Thyroid gland (tissue), 4 donors: ENCODE measurements at regions not wholly inside any gene's neighbourhood (a gene's known extent, or its start where the extent isn't known, plus 50 kb on each side); places are given as distances from the start of the nearest gene placed in this dataset.

Experiments used
- DNase-seq, 2 donors: peaks; one replicate each; pipeline ENCODE4 v3.0.0-alpha.2; 2019
- H3K27ac ChIP-seq, 3 donors: fragments of 200-600 bp; sonication (generic); 1 replicate in 2 of 3; 2 replicates in 1 of 3; pipeline ENCODE4 v1.5.1; 2016 to 2019; ENCODE audit warnings: mild to moderate bottlenecking in 1 of 3, moderate library complexity in 1 of 3
- H3K27me3 ChIP-seq: fragments of 200-600 bp; sonication (generic); one replicate; pipeline ENCODE4 v1.5.1; 2019
- H3K36me3 ChIP-seq, 2 donors: fragments of 200-600 bp; sonication (generic); one replicate each; pipeline ENCODE4 v1.5.1; 2016 to 2019
- H3K4me1 ChIP-seq, 2 donors: fragments of 200-600 bp; sonication (generic); one replicate each; pipeline ENCODE4 v1.5.1; 2017 to 2019
- H3K4me3 ChIP-seq, 3 donors: fragments of 200-600 bp; sonication (generic); replicated peaks in 1 of 3; 1 replicate in 2 of 3; 2 replicates in 1 of 3; pipeline ENCODE4 v1.5.1; 2016; ENCODE audit warnings: mild to moderate bottlenecking in 1 of 3
- H3K9me3 ChIP-seq: fragments of 200-600 bp; sonication (generic); one replicate; pipeline ENCODE4 v1.5.1; 2017
- POLR2A ChIP-seq, 2 donors: fragments of 450-650 bp; IDR thresholded peaks; one replicate each; pipeline ENCODE4 v1.6.1; 2017; ENCODE audit warnings: antibody characterized with exemption in 2 of 2, mild to moderate bottlenecking in 2 of 2, moderate library complexity in 1 of 2
- WGBS, 2 donors: methylation state at CpG; one replicate each; pipeline ENCODE4 v1.1.5; 2017; 5-methylcytosine and 5-hydroxymethylcytosine counted together
- intact Hi-C: fragments of 100-400 bp; cut with DNase I; formaldehyde crosslinking; loops from one replicate; pipeline ENCODE4 v1.15.1; 2023
- TF ChIP-seq, protein P1 (sequence below), 6 experiments: fragments of 200-600 bp in 3 of 6; fragments of 450-650 bp in 3 of 6; sonication (generic) in 3 of 6; IDR thresholded peaks; one replicate each; pipeline ENCODE4 v1.5.1; 2016 to 2019; ENCODE audit warnings: antibody characterized with exemption in 6 of 6, mild to moderate bottlenecking in 2 of 6, inconsistent platforms in 1 of 6, moderate library complexity in 1 of 6

DNA sequence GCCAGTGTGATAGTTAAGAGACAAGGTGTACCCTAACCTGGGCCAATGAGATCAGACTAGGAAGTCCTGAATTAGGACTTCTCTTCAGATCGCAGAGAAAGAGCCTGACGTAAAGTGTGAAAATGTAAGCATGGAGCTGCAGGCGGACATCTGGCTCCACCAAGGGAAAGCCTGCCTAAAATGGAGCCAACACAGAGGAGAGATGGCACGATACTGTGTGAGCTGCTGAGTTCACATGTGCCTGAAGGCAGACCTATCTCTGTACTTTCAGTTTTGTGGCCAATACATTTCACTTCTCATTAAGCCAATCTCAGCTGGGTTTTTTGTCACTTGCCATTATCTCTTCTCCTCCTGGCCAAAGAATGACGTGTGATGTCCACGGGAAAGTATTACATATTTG is 210.5 kb downstream of the ELAVL2 start:
- TF ChIP-seq, protein P1, sequence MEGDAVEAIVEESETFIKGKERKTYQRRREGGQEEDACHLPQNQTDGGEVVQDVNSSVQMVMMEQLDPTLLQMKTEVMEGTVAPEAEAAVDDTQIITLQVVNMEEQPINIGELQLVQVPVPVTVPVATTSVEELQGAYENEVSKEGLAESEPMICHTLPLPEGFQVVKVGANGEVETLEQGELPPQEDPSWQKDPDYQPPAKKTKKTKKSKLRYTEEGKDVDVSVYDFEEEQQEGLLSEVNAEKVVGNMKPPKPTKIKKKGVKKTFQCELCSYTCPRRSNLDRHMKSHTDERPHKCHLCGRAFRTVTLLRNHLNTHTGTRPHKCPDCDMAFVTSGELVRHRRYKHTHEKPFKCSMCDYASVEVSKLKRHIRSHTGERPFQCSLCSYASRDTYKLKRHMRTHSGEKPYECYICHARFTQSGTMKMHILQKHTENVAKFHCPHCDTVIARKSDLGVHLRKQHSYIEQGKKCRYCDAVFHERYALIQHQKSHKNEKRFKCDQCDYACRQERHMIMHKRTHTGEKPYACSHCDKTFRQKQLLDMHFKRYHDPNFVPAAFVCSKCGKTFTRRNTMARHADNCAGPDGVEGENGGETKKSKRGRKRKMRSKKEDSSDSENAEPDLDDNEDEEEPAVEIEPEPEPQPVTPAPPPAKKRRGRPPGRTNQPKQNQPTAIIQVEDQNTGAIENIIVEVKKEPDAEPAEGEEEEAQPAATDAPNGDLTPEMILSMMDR (IDR thresholded peaks at IDR 0.05): no peak
- no peak for TF ChIP-seq POLR2A (IDR thresholded peaks at IDR 0.05)
- intact Hi-C loops: no loop called here
- Histone ChIP-seq H3K27ac (no peak overlapping the region), H3K4me1 (no peaks in the 10 kb centered on the region), H3K27me3 (no peaks in the 10 kb centered on the region), H3K4me3 (no peak overlapping the region), H3K9me3 (no peaks in the 10 kb centered on the region), H3K36me3 (no peaks in the 10 kb centered on the region)
- DNase-seq: no peak
- 94 to 96% methylated on average over 6 of the region's 6 CpGs for WGBS, 2 donors

DNA sequence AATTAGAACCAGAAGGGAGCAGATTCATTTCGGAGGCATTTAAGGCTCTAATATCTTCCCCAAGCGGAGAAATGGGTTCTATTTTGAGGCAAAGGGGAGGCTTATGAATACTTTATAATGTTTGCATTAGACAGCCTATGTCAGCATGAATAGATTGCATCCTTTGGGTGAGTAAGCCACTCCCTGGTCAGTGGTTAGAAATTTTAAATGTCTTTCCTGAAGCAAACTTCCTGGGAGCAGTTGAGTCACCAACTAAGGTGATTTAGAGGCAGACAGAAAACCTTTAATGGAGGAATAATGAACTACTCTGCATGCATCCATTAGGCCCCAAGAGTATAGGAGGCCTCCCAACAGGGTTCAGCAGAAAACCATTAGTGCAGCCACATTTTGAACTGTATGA is 204.9 kb downstream of the ELAVL2 start:
- Histone ChIP-seq H3K4me3 (no peak overlapping the region), H3K36me3 (no peaks in the 10 kb centered on the region), H3K27ac (no peak overlapping the region), H3K9me3 (no peaks in the 10 kb centered on the region), H3K4me1 (no peaks in the 10 kb centered on the region), H3K27me3 (no peaks in the 10 kb centered on the region)
- no peak for DNase-seq
- intact Hi-C loops: no loop called here
- TF ChIP-seq, protein P1 (IDR thresholded peaks at IDR 0.05): no peak
- TF ChIP-seq POLR2A (IDR thresholded peaks at IDR 0.05): no peak
- 87 to 94% methylated on average over 2 of the region's 2 CpGs for WGBS, 2 donors

DNA sequence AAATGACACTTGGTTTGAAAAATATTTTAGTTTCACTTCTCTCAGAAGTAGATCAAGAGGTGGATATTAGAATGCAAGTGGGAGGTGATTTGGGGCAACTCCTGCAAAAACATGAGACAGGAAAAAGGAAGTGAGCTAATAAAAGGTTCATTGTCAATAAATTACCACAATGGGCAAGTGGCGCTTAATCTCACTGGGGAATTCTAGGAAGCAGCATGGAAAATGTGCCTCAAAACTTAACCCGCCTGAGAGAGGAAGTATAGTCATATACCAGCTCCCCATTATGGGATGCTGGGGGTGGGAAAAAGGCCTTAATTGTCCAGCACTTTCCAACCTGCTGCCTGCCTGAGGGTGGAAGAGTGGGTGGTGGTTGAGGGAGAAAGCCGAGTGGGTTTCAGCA is 204.1 kb downstream of the ELAVL2 start:
- WGBS, 2 donors: 71 to 74% methylated on average over 3 of the region's 3 CpGs
- DNase-seq: no peak
- no peaks in the 10 kb centered on the region for H3K9me3 ChIP-seq
- no peak overlapping the region for H3K27ac ChIP-seq
- no peaks in the 10 kb centered on the region for H3K36me3 ChIP-seq
- TF ChIP-seq POLR2A (IDR thresholded peaks at IDR 0.05): no peak
- TF ChIP-seq, protein P1 (IDR thresholded peaks at IDR 0.05): no peak
- H3K27me3 ChIP-seq: no peaks in the 10 kb centered on the region
- H3K4me3 ChIP-seq: no peak overlapping the region
- intact Hi-C loops: no loop called here
- H3K4me1 ChIP-seq: no peaks in the 10 kb centered on the region

DNA sequence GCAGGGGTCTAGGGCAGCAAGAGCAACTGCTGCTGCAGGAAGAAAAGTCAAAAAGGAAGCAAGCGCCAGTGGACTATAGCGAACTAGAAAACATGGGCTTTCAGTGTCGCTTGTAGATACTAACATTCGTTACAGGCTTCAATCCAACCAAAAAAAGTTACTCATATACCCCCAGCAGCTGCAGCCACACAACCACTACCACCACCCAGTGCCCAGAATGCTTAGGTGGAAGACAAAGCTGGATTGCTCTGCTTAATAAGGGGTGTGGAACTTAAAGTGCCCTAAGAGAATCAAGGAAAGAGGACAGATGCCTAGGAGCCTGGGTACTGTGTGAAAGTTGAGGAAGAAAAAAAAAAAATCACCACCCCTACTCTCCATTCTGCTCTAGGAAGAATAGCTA is 203.6 kb downstream of the ELAVL2 start:
- Histone ChIP-seq H3K9me3 (no peaks in the 10 kb centered on the region), H3K36me3 (no peaks in the 10 kb centered on the region), H3K27me3 (no peaks in the 10 kb centered on the region), H3K27ac (no peak overlapping the region), H3K4me1 (no peaks in the 10 kb centered on the region), H3K4me3 (no peak overlapping the region)
- 84 to 88% methylated on average over 4 of the region's 4 CpGs for WGBS, 2 donors
- intact Hi-C loops: no loop called here
- no peak for DNase-seq
- TF ChIP-seq POLR2A (IDR thresholded peaks at IDR 0.05): no peak
- TF ChIP-seq, protein P1 (IDR thresholded peaks at IDR 0.05): no peak

DNA sequence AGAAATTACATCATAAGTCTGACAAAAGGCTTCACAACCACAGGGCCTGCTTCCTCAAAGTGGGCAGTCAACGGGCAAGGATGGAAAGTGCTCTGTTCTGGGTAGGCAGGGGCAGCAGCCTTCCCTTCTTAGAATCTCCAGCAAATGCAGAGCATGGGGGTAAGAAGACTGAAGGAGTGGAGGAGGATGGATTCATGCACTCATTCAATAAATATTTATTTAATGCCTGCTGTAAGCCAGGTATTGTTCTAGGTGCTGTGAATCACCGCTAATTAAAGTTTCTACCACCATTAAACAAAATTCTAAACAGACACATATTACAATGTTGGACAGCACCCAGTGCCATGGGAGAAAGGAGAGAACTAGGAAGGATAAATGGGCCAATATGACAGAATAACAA is 195.6 kb downstream of the ELAVL2 start:
- DNase-seq: no peak
- intact Hi-C loops: no loop called here
- H3K36me3 ChIP-seq: no peaks in the 10 kb centered on the region
- H3K9me3 ChIP-seq: no peaks in the 10 kb centered on the region
- no peak overlapping the region for H3K27ac ChIP-seq
- WGBS, 2 donors: 90 to 93% methylated on average over 2 of the region's 2 CpGs
- TF ChIP-seq, protein P1 (IDR thresholded peaks at IDR 0.05): no peak
- TF ChIP-seq POLR2A (IDR thresholded peaks at IDR 0.05): no peak
- H3K4me3 ChIP-seq: no peak overlapping the region
- no peaks in the 10 kb centered on the region for H3K27me3 ChIP-seq
- no peaks in the 10 kb centered on the region for H3K4me1 ChIP-seq
